H1 (cell line): ENCODE measurements at regions not wholly inside any gene's neighbourhood (a gene's known extent, or its start where the extent isn't known, plus 50 kb on each side); places are given as distances from the start of the nearest gene placed in this dataset.

Experiments
- CTCF ChIA-PET: fragments of 300-600 bp; sonication (Branson Sonifier 250); formaldehyde crosslinking; loops from one replicate; lab custom pipeline; 2021; ENCODE audit not compliant: partially characterized antibody; lab: Charles Lee
- POLR2A ChIA-PET: fragments of 300-600 bp; sonication (Branson Sonifier 250); formaldehyde crosslinking; loops from one replicate; lab custom pipeline; 2021; ENCODE audit warnings: inconsistent platforms; ENCODE audit not compliant: partially characterized antibody; lab: Charles Lee
- DNase-seq, 2 experiments: peaks; one replicate each; pipeline versions ENCODE4 v3.0.0 to v3.0.0-alpha.2; 2010 to 2022; ENCODE audit warnings: low spot score in 2 of 2, low read depth in 1 of 2, mixed read lengths in 1 of 2
- FAIRE-seq: peaks from 2 replicates; lab custom pipeline; 2011; peaks lifted over from hg19 to GRCh38; lab: Jason Lieb, UNC
- H2AFZ ChIP-seq: 2 replicates; pipeline ENCODE4 v1.8.1; 2012; ENCODE audit warnings: low read length, inconsistent platforms
- H2AK5ac ChIP-seq: 2 replicates; pipeline ENCODE4 v1.6.1; 2013; ENCODE audit warnings: low read depth, low read length
- H2BK120ac ChIP-seq: replicated peaks from 2 replicates; pipeline ENCODE3; 2013; ENCODE audit warnings: low read depth, low read length, inconsistent platforms
- H2BK12ac ChIP-seq: 2 replicates; pipeline ENCODE4 v1.6.1; 2013; ENCODE audit warnings: low read depth, low read length
- H2BK15ac ChIP-seq: 2 replicates; pipeline ENCODE4 v1.6.1; 2013; ENCODE audit warnings: low read length
- H2BK20ac ChIP-seq: 2 replicates; pipeline ENCODE4 v1.6.1; 2013; ENCODE audit warnings: low read length
- H2BK5ac ChIP-seq: 2 replicates; pipeline ENCODE4 v1.6.1; 2013; ENCODE audit warnings: low read depth, low read length
- H3K14ac ChIP-seq: 2 replicates; pipeline ENCODE4 v1.6.1; 2013; ENCODE audit warnings: inconsistent platforms; ENCODE audit not compliant: insufficient read length
- H3K18ac ChIP-seq: 2 replicates; pipeline ENCODE4 v1.6.1; 2013; ENCODE audit warnings: low read length; ENCODE audit errors: extremely low read depth
- H3K23ac ChIP-seq: 2 replicates; pipeline ENCODE4 v1.6.1; 2013; ENCODE audit warnings: inconsistent platforms; ENCODE audit not compliant: insufficient read length
- H3K23me2 ChIP-seq: 2 replicates; pipeline ENCODE4 v1.6.1; 2013; ENCODE audit warnings: low read depth, low read length
- H3K27ac ChIP-seq: 2 replicates; pipeline ENCODE4 v1.6.1; 2011; ENCODE audit warnings: low read depth, low read length, inconsistent platforms
- H3K27me3 ChIP-seq, 4 experiments: replicated peaks in 1 of 4; 1 replicate in 1 of 4; 2 replicates in 3 of 4; pipeline versions ENCODE4 v1.6.1 to v1.8.1; 2011 to 2013; ENCODE audit warnings: low read length in 3 of 4, mild to moderate bottlenecking in 3 of 4, inconsistent platforms in 2 of 4, mixed read lengths in 2 of 4, moderate library complexity in 1 of 4; ENCODE audit not compliant: control insufficient read depth in 3 of 4, insufficient read depth in 3 of 4; ENCODE audit errors: extremely low read depth in 1 of 4
- H3K36me3 ChIP-seq, 4 experiments: 2 replicates each; pipeline versions ENCODE4 v1.6.1 to v1.8.1; 2011 to 2013; ENCODE audit warnings: mild to moderate bottlenecking in 4 of 4, low read length in 3 of 4, moderate library complexity in 2 of 4, control low read depth in 1 of 4, inconsistent platforms in 1 of 4; ENCODE audit not compliant: insufficient read depth in 4 of 4, control insufficient read depth in 2 of 4
- H3K4ac ChIP-seq: replicated peaks from 2 replicates; pipeline ENCODE3; 2013; ENCODE audit warnings: low read length, low read depth, mixed read lengths, inconsistent platforms; ENCODE audit not compliant: insufficient read length
- H3K4me1 ChIP-seq, 4 experiments: replicated peaks in 1 of 4; 1 replicate in 1 of 4; 2 replicates in 3 of 4; pipeline versions ENCODE4 v1.6.1 to v1.8.1; 2011 to 2013; ENCODE audit warnings: low read length in 3 of 4, inconsistent platforms in 2 of 4, mixed read lengths in 1 of 4; ENCODE audit not compliant: insufficient read depth in 4 of 4, control insufficient read depth in 3 of 4
- H3K4me2 ChIP-seq, 2 experiments: 2 replicates each; pipeline versions ENCODE4 v1.6.1 to v1.8.1; 2011 to 2013; ENCODE audit warnings: low read depth in 2 of 2, low read length in 2 of 2, control low read depth in 1 of 2, inconsistent platforms in 1 of 2, mild to moderate bottlenecking in 1 of 2; ENCODE audit not compliant: insufficient read depth in 1 of 2
- H3K4me3 ChIP-seq, 4 experiments: fragments of 200-600, 300-600 bp in 1 of 4; sonication (generic), shearing (Covaris generic), sonication (Bioruptor Twin) in 1 of 4; 2 replicates each; pipeline versions ENCODE4 v1.5.1 to v1.8.1; 2011 to 2016; ENCODE audit warnings: low read length in 4 of 4, low read depth in 3 of 4, control low read depth in 2 of 4, inconsistent platforms in 2 of 4, mild to moderate bottlenecking in 2 of 4, mixed read lengths in 1 of 4, moderate library complexity in 1 of 4; ENCODE audit not compliant: insufficient read depth in 2 of 4; ENCODE audit errors: extremely low read depth in 1 of 4
- H3K56ac ChIP-seq: replicated peaks from 2 replicates; pipeline ENCODE3; 2013; ENCODE audit warnings: low read depth, mild to moderate bottlenecking, mixed read lengths, low read length, inconsistent platforms; ENCODE audit not compliant: insufficient read length
- H3K79me1 ChIP-seq: 2 replicates; pipeline ENCODE4 v1.6.1; 2013; ENCODE audit warnings: low read depth, low read length, control low read depth
- H3K79me2 ChIP-seq, 2 experiments: 2 replicates each; pipeline versions ENCODE4 v1.6.1 to v1.8.1; 2012 to 2013; ENCODE audit warnings: low read length in 2 of 2, mild to moderate bottlenecking in 2 of 2, inconsistent platforms in 1 of 2; ENCODE audit not compliant: insufficient read depth in 2 of 2, control insufficient read depth in 1 of 2
- H3K9ac ChIP-seq, 4 experiments: replicated peaks in 1 of 4; 1 replicate in 1 of 4; 2 replicates in 3 of 4; pipeline versions ENCODE4 v1.6.1 to v1.8.1; 2011 to 2013; ENCODE audit warnings: low read depth in 3 of 4, low read length in 3 of 4, control low read depth in 2 of 4, mild to moderate bottlenecking in 2 of 4, moderate library complexity in 2 of 4, inconsistent platforms in 1 of 4; ENCODE audit errors: extremely low read depth in 1 of 4
- H3K9me3 ChIP-seq, 2 experiments: 2 replicates each; pipeline versions ENCODE4 v1.6.1 to v1.8.1; 2012 to 2013; ENCODE audit warnings: mild to moderate bottlenecking in 2 of 2, moderate library complexity in 2 of 2, control low read depth in 1 of 2, inconsistent platforms in 1 of 2, low read depth in 1 of 2, low read length in 1 of 2, mixed read lengths in 1 of 2; ENCODE audit not compliant: insufficient read depth in 2 of 2
- H4K20me1 ChIP-seq, 2 experiments: replicated peaks in 1 of 2; 2 replicates each; pipeline versions ENCODE3 to v1.8.1; 2011 to 2013; ENCODE audit warnings: inconsistent platforms in 2 of 2, low read length in 2 of 2, mild to moderate bottlenecking in 1 of 2; ENCODE audit not compliant: insufficient read depth in 2 of 2, control insufficient read depth in 1 of 2
- H4K5ac ChIP-seq: 2 replicates; pipeline ENCODE4 v1.6.1; 2013; ENCODE audit warnings: low read length, low read depth, mixed read lengths, inconsistent platforms; ENCODE audit not compliant: insufficient read length
- H4K8ac ChIP-seq: 2 replicates; pipeline ENCODE4 v1.8.0; 2013; ENCODE audit warnings: mild to moderate bottlenecking, moderate library complexity, low read length, inconsistent platforms; ENCODE audit not compliant: insufficient read depth; ENCODE audit errors: extremely low read depth
- H4K91ac ChIP-seq: replicated peaks from 2 replicates; pipeline ENCODE3; 2013; ENCODE audit warnings: low read length, mixed read lengths, inconsistent platforms; ENCODE audit not compliant: insufficient read length
- CBX5 ChIP-seq: fragments of 300-800, 300-1000 bp; sonication (generic); IDR thresholded peaks from 2 replicates; pipeline ENCODE4 v1.7.1; 2016; ENCODE audit warnings: antibody characterized with exemption, low read length, low read depth
- CEBPB ChIP-seq: IDR thresholded peaks from 2 replicates; pipeline ENCODE4 v1.6.1; 2012; ENCODE audit warnings: low read depth, low read length
- CTCF ChIP-seq, 3 experiments: IDR thresholded peaks; 1 replicate in 2 of 3; 2 replicates in 1 of 3; pipeline versions ENCODE4 v1.5.1 to v1.6.1; 2011; ENCODE audit warnings: low read length in 3 of 3, mild to moderate bottlenecking in 3 of 3, inconsistent platforms in 2 of 3, low read depth in 1 of 3, moderate library complexity in 1 of 3; ENCODE audit not compliant: insufficient read depth in 1 of 3; ENCODE audit errors: control extremely low read depth in 1 of 3
- MAFK ChIP-seq: IDR thresholded peaks from 2 replicates; pipeline ENCODE4 v1.6.1; 2012; ENCODE audit warnings: low read depth, mild to moderate bottlenecking, improper control_type of control experiment, low read length
- NRF1 ChIP-seq: IDR thresholded peaks from 2 replicates; pipeline ENCODE4 v1.6.1; 2011; ENCODE audit warnings: mild to moderate bottlenecking, low read depth, low read length, improper control_type of control experiment
- RBBP5 ChIP-seq: IDR thresholded peaks from 2 replicates; pipeline ENCODE4 v1.7.1; 2012; ENCODE audit warnings: low read depth, mild to moderate bottlenecking, inconsistent platforms, low read length, moderate library complexity, borderline replicate concordance
- RFX5 ChIP-seq: IDR thresholded peaks from 2 replicates; pipeline ENCODE4 v1.6.1; 2011; ENCODE audit warnings: low read depth, low read length, improper control_type of control experiment, borderline replicate concordance
- SP2 ChIP-seq: IDR thresholded peaks from 2 replicates; pipeline ENCODE4 v1.6.1; 2012; ENCODE audit warnings: mild to moderate bottlenecking, low read length, inconsistent platforms
- ZNF274 ChIP-seq: IDR thresholded peaks from 2 replicates; pipeline ENCODE4 v1.7.0; 2012; ENCODE audit warnings: low read length, borderline replicate concordance; ENCODE audit errors: extremely low read depth
- WGBS, 2 experiments: shearing (Covaris generic) in 1 of 2; methylation state at CpG; one replicate each; pipeline versions ENCODE4 v1.1.6 to v1.1.7; 2013 to 2015; ENCODE audit warnings: low lambda C conversion rate in 2 of 2, mixed read lengths in 2 of 2, inconsistent platforms in 1 of 2, low coverage in 1 of 2, missing lambda C conversion rate in 1 of 2; ENCODE audit not compliant: insufficient replicate concordance in 2 of 2, insufficient coverage in 1 of 2, insufficient read length in 1 of 2; ENCODE audit errors: extremely low coverage in 1 of 2, missing lambda C conversion rate in 1 of 2; 5-methylcytosine and 5-hydroxymethylcytosine counted together

- no peak for DNase-seq
Observed at GRCh38 chr15:62517541-62517940, 352.5 kb upstream of the C2CD4B start.

More at GRCh38 chr15:62517541-62517940, 352.5 kb upstream of the C2CD4B start:
- no peaks in the 10 kb centered on the region for H3K36me3 ChIP-seq
- H3K4me1 ChIP-seq = peaks cover 4 to 18% (median 13%) of the 10 kb centered on the region in 4 experiments; a peak in 5 of 7 replicates
- no peak overlapping the region for H2AK5ac ChIP-seq
- TF ChIP-seq CEBPB (no peak), MAFK (no peak), RBBP5 (no peak), NRF1 (no peak), RFX5 (no peak), ZNF274 (no peak), CBX5 (no peak), CTCF (IDR thresholded peaks at IDR 0.05; ENCODE audit: control extremely low read depth in 1 of 3, insufficient read depth in 1 of 3, low read depth in 1 of 3, low read length in 3 of 3) (no peak), SP2 (no peak)
- no peak overlapping the region for H4K91ac ChIP-seq
- no peaks in the 10 kb centered on the region for H3K9me3 ChIP-seq
- no peak overlapping the region for H3K4ac ChIP-seq
- CTCF ChIA-PET = interaction anchor here (2.7 kb wide), 1 partner anchor 31 kb away, joined by 6 read pairs; no protein-coding TSS in a partner anchor
- peaks cover 4% of the 10 kb centered on the region; the same call in 1 of the 2 replicates for H3K79me1 ChIP-seq
- H2BK15ac ChIP-seq = no peak overlapping the region
- no peaks in the 10 kb centered on the region for H3K27me3 ChIP-seq
- no peaks in the 10 kb centered on the region for H3K23me2 ChIP-seq
- H4K20me1 ChIP-seq = no peaks in the 10 kb centered on the region
- peaks cover 0 to 4% of the 10 kb centered on the region in 2 experiments; a peak in 1 of 4 replicates for H3K79me2 ChIP-seq
- no peak overlapping the region for H4K8ac ChIP-seq
- no peak overlapping the region for H3K18ac ChIP-seq
- H3K4me3 ChIP-seq = no peak overlapping the region
- H3K14ac ChIP-seq = no peak overlapping the region
- H3K4me2 ChIP-seq = no peak overlapping the region
- H2BK12ac ChIP-seq = no peak overlapping the region
- H4K5ac ChIP-seq = no peak overlapping the region
- no peak overlapping the region for H2BK120ac ChIP-seq
- POLR2A ChIA-PET = no interaction called here
- 100% methylated on average over 1 of the region's 1 CpG; no CpG with 5 or more reads in 1 of the 2 experiments for WGBS, 2 experiments
- H3K9ac ChIP-seq = no peak overlapping the region
- H2AFZ ChIP-seq = no peak overlapping the region
- FAIRE-seq = no peak
- no peak overlapping the region for H3K23ac ChIP-seq
- no peak overlapping the region for H3K27ac ChIP-seq
- H3K56ac ChIP-seq = no peak overlapping the region
- no peak overlapping the region for H2BK20ac ChIP-seq
- no peak overlapping the region for H2BK5ac ChIP-seq
